IMR-90 (cell line): ENCODE measurements at regions not wholly inside any gene's neighbourhood (a gene's known extent, or its start where the extent isn't known, plus 50 kb on each side); places are given as distances from the start of the nearest gene placed in this dataset.

Source experiments
- ATAC-seq: fragments of 200-7000 bp; cut with Tn5 transposase; 2 replicates; pipeline ENCODE4 v1.9.1; 2020; ENCODE audit warnings: low read depth, mild to moderate bottlenecking, moderate library complexity
- BruUV-seq: library from RNA; stranded (reverse); fragments of 400-500 nt; replicated peaks from 2 replicates; lab custom pipeline; 2021; lab: Mats Ljungman, UMichigan
- CTCF ChIA-PET: fragments of 300-600 bp; formaldehyde crosslinking; extraction: SDS; loops from one replicate; lab custom pipeline; 2021; ENCODE audit warnings: antibody characterized with exemption; lab: Yijun Ruan, JAX
- POLR2A ChIA-PET: fragments of 300-600 bp; sonication (Branson Sonifier 250); formaldehyde crosslinking; loops from one replicate; lab custom pipeline; 2022; ENCODE audit warnings: antibody characterized with exemption; ENCODE audit not compliant: unreplicated experiment; lab: Charles Lee
- DNase-seq: peaks from one replicate; pipeline ENCODE4 v3.0.0; 2013
- H2AFZ ChIP-seq: replicated peaks from 2 replicates; pipeline ENCODE3; 2013; ENCODE audit warnings: low read length, mild to moderate bottlenecking; ENCODE audit not compliant: poor library complexity
- H2AK5ac ChIP-seq: 2 replicates; pipeline ENCODE4 v1.6.1; 2013; ENCODE audit warnings: low read depth, low read length, inconsistent platforms
- H2AK9ac ChIP-seq: replicated peaks from 2 replicates; pipeline ENCODE3; 2013; ENCODE audit warnings: mild to moderate bottlenecking, low read depth, low read length, moderate library complexity; ENCODE audit not compliant: poor library complexity
- H2BK120ac ChIP-seq: 2 replicates; pipeline ENCODE4 v1.6.1; 2013; ENCODE audit warnings: low read depth, low read length, inconsistent platforms
- H2BK15ac ChIP-seq: 3 replicates; pipeline ENCODE4 v1.6.1; 2013; ENCODE audit warnings: low read depth, low read length, inconsistent platforms
- H2BK20ac ChIP-seq: 2 replicates; pipeline ENCODE4 v1.6.1; 2013; ENCODE audit warnings: low read depth, mild to moderate bottlenecking, inconsistent platforms, low read length, moderate library complexity
- H2BK5ac ChIP-seq: 2 replicates; pipeline ENCODE4 v1.6.1; 2013; ENCODE audit warnings: mild to moderate bottlenecking, low read depth, low read length, inconsistent platforms; ENCODE audit not compliant: poor library complexity, severe bottlenecking
- H3K14ac ChIP-seq: replicated peaks from 2 replicates; pipeline ENCODE4 v1.6.1; 2013; ENCODE audit warnings: low read depth, low read length, inconsistent platforms
- H3K18ac ChIP-seq: 2 replicates; pipeline ENCODE4 v1.6.1; 2013; ENCODE audit warnings: low read depth, low read length, control low read depth
- H3K23ac ChIP-seq: 2 replicates; pipeline ENCODE4 v1.6.1; 2013; ENCODE audit warnings: low read depth, low read length, inconsistent platforms
- H3K27ac ChIP-seq: 2 replicates; pipeline ENCODE4 v1.5.1; 2013; ENCODE audit warnings: mild to moderate bottlenecking, control low read depth, low read length; ENCODE audit not compliant: insufficient read depth
- H3K27me3 ChIP-seq: 2 replicates; pipeline ENCODE4 v1.6.1; 2013; ENCODE audit warnings: low read length; ENCODE audit not compliant: control insufficient read depth, insufficient read depth
- H3K36me3 ChIP-seq: 2 replicates; pipeline ENCODE4 v1.6.1; 2013; ENCODE audit warnings: low read length, mixed read lengths; ENCODE audit not compliant: control insufficient read depth, insufficient read depth
- H3K4ac ChIP-seq: 2 replicates; pipeline ENCODE4 v1.6.1; 2013; ENCODE audit warnings: low read depth, low read length, inconsistent platforms
- H3K4me1 ChIP-seq: 2 replicates; pipeline ENCODE4 v1.6.1; 2013; ENCODE audit warnings: low read length, mixed read lengths; ENCODE audit not compliant: control insufficient read depth, insufficient read depth
- H3K4me2 ChIP-seq: 2 replicates; pipeline ENCODE4 v1.6.1; 2013; ENCODE audit warnings: low read depth, mild to moderate bottlenecking, control low read depth, low read length, moderate library complexity
- H3K4me3 ChIP-seq: 2 replicates; pipeline ENCODE4 v1.5.1; 2013; ENCODE audit warnings: low read depth, mild to moderate bottlenecking, control low read depth, low read length, moderate library complexity; ENCODE audit not compliant: insufficient read depth
- H3K56ac ChIP-seq: 2 replicates; pipeline ENCODE4 v1.6.1; 2013; ENCODE audit warnings: low read length, inconsistent platforms; ENCODE audit not compliant: insufficient read depth; ENCODE audit errors: extremely low read depth
- H3K79me1 ChIP-seq, 2 experiments: 2 replicates each; pipeline ENCODE4 v1.6.1; 2013; ENCODE audit warnings: low read length in 2 of 2, inconsistent platforms in 1 of 2, low read depth in 1 of 2
- H3K9ac ChIP-seq: 2 replicates; pipeline ENCODE4 v1.6.1; 2013; ENCODE audit warnings: low read depth, low read length, control low read depth
- H3K9me1 ChIP-seq: 2 replicates; pipeline ENCODE4 v1.6.1; 2013; ENCODE audit warnings: low read length, inconsistent platforms; ENCODE audit not compliant: insufficient read depth
- H3K9me3 ChIP-seq: 2 replicates; pipeline ENCODE4 v1.6.1; 2013; ENCODE audit warnings: low read length; ENCODE audit not compliant: control insufficient read depth, insufficient read depth
- H4K20me1 ChIP-seq: 2 replicates; pipeline ENCODE4 v1.6.1; 2013; ENCODE audit warnings: low read length, inconsistent platforms; ENCODE audit not compliant: insufficient read depth
- H4K5ac ChIP-seq: 2 replicates; pipeline ENCODE4 v1.6.1; 2013; ENCODE audit warnings: mild to moderate bottlenecking, low read depth, low read length, control low read depth
- H4K8ac ChIP-seq, 2 experiments: 2 replicates each; pipeline ENCODE4 v1.6.1; 2013; ENCODE audit warnings: low read depth in 2 of 2, low read length in 2 of 2, control low read depth in 1 of 2, inconsistent platforms in 1 of 2
- H4K91ac ChIP-seq: 2 replicates; pipeline ENCODE4 v1.6.1; 2013; ENCODE audit warnings: low read depth, low read length, inconsistent platforms; ENCODE audit not compliant: insufficient read depth
- FOS ChIP-seq: fragments of 150-350 bp; IDR thresholded peaks from 2 replicates; pipeline ENCODE4 v1.6.1; 2016; ENCODE audit warnings: low read depth, low read length
- MAFK ChIP-seq: IDR thresholded peaks from 2 replicates; pipeline ENCODE4 v1.6.1; 2012; ENCODE audit warnings: low read depth, low read length, improper control_type of control experiment
- MXI1 ChIP-seq: IDR thresholded peaks from 2 replicates; pipeline ENCODE4 v1.6.1; 2012; ENCODE audit warnings: low read depth, mild to moderate bottlenecking, low read length, moderate library complexity, borderline replicate concordance
- POLR2A ChIP-seq: IDR thresholded peaks from 2 replicates; pipeline ENCODE4 v1.6.1; 2012; ENCODE audit warnings: mild to moderate bottlenecking, low read depth, low read length
- RCOR1 ChIP-seq: IDR thresholded peaks from 2 replicates; pipeline ENCODE4 v1.6.1; 2012; ENCODE audit warnings: mild to moderate bottlenecking, low read length, improper control_type of control experiment; ENCODE audit not compliant: insufficient replicate concordance
- RFX5 ChIP-seq: IDR thresholded peaks from 2 replicates; pipeline ENCODE4 v1.8.0; 2012; ENCODE audit warnings: low read depth, mild to moderate bottlenecking, low read length, moderate library complexity
- WGBS, 2 experiments: methylation state at CpG; one replicate each; pipeline versions ENCODE4 v1.1.5 to v1.1.7; 2013; ENCODE audit warnings: missing lambda C conversion rate in 2 of 2; ENCODE audit not compliant: insufficient read length in 1 of 2; ENCODE audit errors: extremely low coverage in 2 of 2; 5-methylcytosine and 5-hydroxymethylcytosine counted together
- dilution Hi-C: fragments of 300-500 bp; cut with HindIII; formaldehyde crosslinking; loops from one replicate; pipeline ENCODE4 v1.14.3; 2018; ENCODE audit warnings: low sequenced_read_pairs; ENCODE audit not compliant: unreplicated experiment
- in situ Hi-C: fragments of 300-500 bp; cut with MboI; formaldehyde crosslinking; loops from 3 replicates; pipeline ENCODE4 v1.14.3; 2019; ENCODE audit warnings: low sequenced_read_pairs, inconsistent platforms, mixed read lengths
- intact Hi-C: fragments of 100-400 bp; cut with micrococcal nuclease; formaldehyde crosslinking; loops from 2 replicates; pipeline ENCODE4 v1.10.0; 2022

- no peaks in the 10 kb centered on the region for H3K36me3 ChIP-seq
- H3K4ac ChIP-seq: no peak overlapping the region
- in situ Hi-C loops (no loop called here), dilution Hi-C loops (no loop called here), intact Hi-C loops (no loop called here)
- H3K27ac ChIP-seq: no peak overlapping the region
- H2AFZ ChIP-seq: no peak overlapping the region
- no peak overlapping the region for H3K9ac ChIP-seq
- no peak overlapping the region for H2AK5ac ChIP-seq
- no peak overlapping the region for H2BK20ac ChIP-seq
- no peak overlapping the region for H3K18ac ChIP-seq
- no peaks in the 10 kb centered on the region for H4K20me1 ChIP-seq
- no peak overlapping the region for H2BK15ac ChIP-seq
- ChIA-PET CTCF (no interaction called here), POLR2A (no interaction called here)
- no peak overlapping the region for H2AK9ac ChIP-seq
- H3K4me2 ChIP-seq: no peak overlapping the region
- no TSS peak for BruUV-seq
- no peaks in the 10 kb centered on the region for H3K4me1 ChIP-seq
- no peaks in the 10 kb centered on the region for H3K9me3 ChIP-seq
- WGBS, 2 experiments: no CpG with 5 or more reads among the region's 3 CpGs
- ATAC-seq (no peak), DNase-seq (peak; percentile 28)
- no peak overlapping the region for H3K56ac ChIP-seq
- no peak overlapping the region for H2BK120ac ChIP-seq
- no peak overlapping the region for H2BK5ac ChIP-seq
- H3K9me1 ChIP-seq: no peaks in the 10 kb centered on the region
- H4K8ac ChIP-seq: no peak overlapping the region
- H3K23ac ChIP-seq: no peak overlapping the region
- no peaks in the 10 kb centered on the region for H3K79me1 ChIP-seq
- no peak overlapping the region for H4K5ac ChIP-seq
- no peak overlapping the region for H3K14ac ChIP-seq
- no peak overlapping the region for H3K4me3 ChIP-seq
- H4K91ac ChIP-seq: no peak overlapping the region
- no peaks in the 10 kb centered on the region for H3K27me3 ChIP-seq
- TF ChIP-seq RFX5 (no peak), POLR2A (no peak), MAFK (no peak), MXI1 (no peak), FOS (no peak), RCOR1 (no peak)
Measured at GRCh38 chr5:125148706-125149105, 402.3 kb upstream of the ZNF608 start.
